Mesenchymal stem cell (in vitro differentiated cells and primary cell): ENCODE measurements at regions not wholly inside any gene's neighbourhood (a gene's known extent, or its start where the extent isn't known, plus 50 kb on each side); places are given as distances from the start of the nearest gene placed in this dataset.

Experiments used
- DNase-seq: peaks from one replicate; pipeline ENCODE4 v3.0.0-alpha.2; 2013
- H2AFZ ChIP-seq: one replicate; pipeline ENCODE4 v1.6.1; 2013; ENCODE audit warnings: low read depth, mild to moderate bottlenecking, control low read depth, inconsistent platforms, low read length, moderate library complexity
- H2AK5ac ChIP-seq: 2 replicates; pipeline ENCODE4 v1.6.1; 2013; ENCODE audit warnings: low read length, moderate library complexity, mild to moderate bottlenecking, inconsistent platforms; ENCODE audit not compliant: severe bottlenecking
- H2BK120ac ChIP-seq: one replicate; pipeline ENCODE4 v1.6.1; 2013; ENCODE audit warnings: low read depth, mild to moderate bottlenecking, inconsistent platforms, low read length, moderate library complexity
- H2BK12ac ChIP-seq, 2 experiments: one replicate each; pipeline ENCODE4 v1.6.1; 2013; ENCODE audit warnings: inconsistent platforms in 2 of 2, low read length in 2 of 2, mild to moderate bottlenecking in 2 of 2, moderate library complexity in 2 of 2, control low read depth in 1 of 2
- H2BK15ac ChIP-seq: one replicate; pipeline ENCODE4 v1.6.1; 2013; ENCODE audit warnings: mild to moderate bottlenecking, low read depth, inconsistent platforms; ENCODE audit not compliant: poor library complexity, severe bottlenecking
- H2BK5ac ChIP-seq: 2 replicates; pipeline ENCODE4 v1.6.1; 2013; ENCODE audit warnings: low read depth, mild to moderate bottlenecking, low read length, control low read depth, inconsistent platforms; ENCODE audit not compliant: poor library complexity, severe bottlenecking
- H3K14ac ChIP-seq, 2 experiments: one replicate each; pipeline ENCODE4 v1.6.1; 2013; ENCODE audit warnings: inconsistent platforms in 2 of 2, low read length in 2 of 2, control low read depth in 1 of 2, mild to moderate bottlenecking in 1 of 2, moderate library complexity in 1 of 2
- H3K18ac ChIP-seq, 2 experiments: one replicate each; pipeline ENCODE4 v1.6.1; 2013; ENCODE audit warnings: inconsistent platforms in 2 of 2, low read length in 2 of 2, control low read depth in 1 of 2, low read depth in 1 of 2, mild to moderate bottlenecking in 1 of 2
- H3K23ac ChIP-seq, 2 experiments: one replicate each; pipeline ENCODE4 v1.6.1; 2013; ENCODE audit warnings: inconsistent platforms in 2 of 2, low read length in 2 of 2, mild to moderate bottlenecking in 2 of 2, moderate library complexity in 2 of 2, control low read depth in 1 of 2
- H3K27ac ChIP-seq: 2 replicates; pipeline ENCODE4 v1.5.1; 2013; ENCODE audit warnings: mild to moderate bottlenecking, moderate library complexity, low read length, control low read depth, inconsistent platforms; ENCODE audit not compliant: poor library complexity, severe bottlenecking
- H3K27me3 ChIP-seq, 2 experiments: 2 replicates each; pipeline versions ENCODE4 v1.6.1 to v1.7.0; 2013; ENCODE audit warnings: low read length in 2 of 2, mild to moderate bottlenecking in 2 of 2, moderate library complexity in 2 of 2, control low read depth in 1 of 2, inconsistent platforms in 1 of 2; ENCODE audit not compliant: control insufficient read depth in 1 of 2, insufficient read depth in 1 of 2
- H3K36me3 ChIP-seq, 2 experiments: 2 replicates each; pipeline versions ENCODE4 v1.6.1 to v1.7.0; 2013; ENCODE audit warnings: low read length in 2 of 2, control low read depth in 1 of 2, inconsistent platforms in 1 of 2, low read depth in 1 of 2, mild to moderate bottlenecking in 1 of 2; ENCODE audit not compliant: insufficient read depth in 2 of 2, control insufficient read depth in 1 of 2
- H3K4ac ChIP-seq, 2 experiments: one replicate each; pipeline ENCODE4 v1.6.1; 2013; ENCODE audit warnings: inconsistent platforms in 2 of 2, low read length in 2 of 2, mild to moderate bottlenecking in 2 of 2, moderate library complexity in 2 of 2, control low read depth in 1 of 2, low read depth in 1 of 2
- H3K4me1 ChIP-seq: 2 replicates; pipeline ENCODE4 v1.6.1; 2013; ENCODE audit warnings: low read depth, low read length, control low read depth; ENCODE audit not compliant: control insufficient read depth, insufficient read depth
- H3K4me2 ChIP-seq: 2 replicates; pipeline ENCODE4 v1.6.1; 2013; ENCODE audit warnings: low read length, mild to moderate bottlenecking, inconsistent platforms; ENCODE audit not compliant: poor library complexity, severe bottlenecking
- H3K4me3 ChIP-seq, 2 experiments: 2 replicates each; pipeline versions ENCODE4 v1.5.1 to v1.7.0; 2013; ENCODE audit warnings: low read length in 2 of 2, mild to moderate bottlenecking in 2 of 2, control low read depth in 1 of 2, low read depth in 1 of 2; ENCODE audit not compliant: insufficient read depth in 1 of 2
- H3K79me1 ChIP-seq: replicated peaks from 2 replicates; pipeline ENCODE4 v1.6.1; 2013; ENCODE audit warnings: mild to moderate bottlenecking, control low read depth, low read length, inconsistent platforms; ENCODE audit not compliant: poor library complexity, severe bottlenecking
- H3K9ac ChIP-seq: 2 replicates; pipeline ENCODE4 v1.7.0; 2013; ENCODE audit warnings: mild to moderate bottlenecking, low read length, moderate library complexity
- H3K9me3 ChIP-seq: 2 replicates; pipeline ENCODE4 v1.7.0; 2013; ENCODE audit warnings: mild to moderate bottlenecking, low read length; ENCODE audit not compliant: control insufficient read depth
- H4K8ac ChIP-seq: one replicate; pipeline ENCODE4 v1.6.1; 2013; ENCODE audit warnings: inconsistent platforms, mild to moderate bottlenecking, low read length, moderate library complexity
- H4K91ac ChIP-seq: one replicate; pipeline ENCODE4 v1.6.1; 2013; ENCODE audit warnings: mild to moderate bottlenecking, low read length, inconsistent platforms
- whole genome bisulfite sequencing: methylation state at CpG from one replicate; pipeline ENCODE4 v1.1.7; 2013; ENCODE audit warnings: mixed read lengths; 5-methylcytosine and 5-hydroxymethylcytosine counted together

GRCh38 chr13:59413126-59413525 lies 750.6 kb downstream of the DIAPH3 start:
- no peak overlapping the region for H2BK5ac ChIP-seq
- H4K91ac ChIP-seq, result no peak overlapping the region
- no peak overlapping the region for H4K8ac ChIP-seq
- H3K14ac ChIP-seq, result no peak overlapping the region
- no peak overlapping the region for H3K18ac ChIP-seq
- H3K4me3 ChIP-seq, result no peak overlapping the region
- no peak overlapping the region for H2BK15ac ChIP-seq
- H3K4me1 ChIP-seq, result no peaks in the 10 kb centered on the region
- no peak overlapping the region for H3K4ac ChIP-seq
- H2BK120ac ChIP-seq, result no peak overlapping the region
- H2AK5ac ChIP-seq, result no peak overlapping the region
- H3K4me2 ChIP-seq, result no peak overlapping the region
- DNase-seq, result no peak
- H3K27me3 ChIP-seq, result peaks cover 0 to 4% of the 10 kb centered on the region in 2 experiments
- H3K9me3 ChIP-seq, result no peaks in the 10 kb centered on the region
- H3K9ac ChIP-seq, result no peak overlapping the region
- H2BK12ac ChIP-seq, result no peak overlapping the region
- no peak overlapping the region for H3K23ac ChIP-seq
- no peak overlapping the region for H2AFZ ChIP-seq
- H3K36me3 ChIP-seq, result no peaks in the 10 kb centered on the region
- no peak overlapping the region for H3K27ac ChIP-seq
- H3K79me1 ChIP-seq, result no peaks in the 10 kb centered on the region

- Histone ChIP-seq H2BK120ac (no peak overlapping the region), H3K4me3 (no peak overlapping the region), H3K79me1 (no peaks in the 10 kb centered on the region), H3K9ac (no peak overlapping the region), H2BK5ac (no peak overlapping the region), H3K27me3 (peaks cover 0 to 4% of the 10 kb centered on the region in 2 experiments), H2BK12ac (no peak overlapping the region), H3K4me1 (no peaks in the 10 kb centered on the region), H2AK5ac (no peak overlapping the region), H3K18ac (no peak overlapping the region), H3K9me3 (no peaks in the 10 kb centered on the region), H3K27ac (no peak overlapping the region), H3K36me3 (no peaks in the 10 kb centered on the region), H3K23ac (no peak overlapping the region), H3K4ac (no peak overlapping the region), H3K14ac (no peak overlapping the region), H4K8ac (no peak overlapping the region), H2BK15ac (no peak overlapping the region), H2AFZ (no peak overlapping the region), H3K4me2 (no peak overlapping the region), H4K91ac (no peak overlapping the region)
- WGBS, result 92% methylated on average over 1 of the region's 1 CpG
- no peak for DNase-seq
Observed at GRCh38 chr13:59414006-59414405, 749.7 kb downstream of the DIAPH3 start.

- no peak overlapping the region for H3K4me2 ChIP-seq
- no peak overlapping the region for H4K8ac ChIP-seq
Observed at GRCh38 chr13:59415498-59415897, 748.2 kb downstream of the DIAPH3 start.

GRCh38 chr13:59416561-59416960 lies 747.2 kb downstream of the DIAPH3 start:
- Histone ChIP-seq H3K23ac (no peak overlapping the region), H2AK5ac (no peak overlapping the region), H2BK120ac (no peak overlapping the region), H4K8ac (no peak overlapping the region), H3K9me3 (no peaks in the 10 kb centered on the region), H3K9ac (no peak overlapping the region), H3K4me3 (no peak overlapping the region), H3K27me3 (no peaks in the 10 kb centered on the region), H2BK15ac (no peak overlapping the region), H3K18ac (no peak overlapping the region), H3K4me1 (no peaks in the 10 kb centered on the region), H2BK5ac (no peak overlapping the region), H3K36me3 (no peaks in the 10 kb centered on the region), H3K79me1 (no peaks in the 10 kb centered on the region), H4K91ac (no peak overlapping the region), H3K27ac (no peak overlapping the region), H3K4me2 (no peak overlapping the region), H3K14ac (no peak overlapping the region), H2AFZ (no peak overlapping the region), H2BK12ac (no peak overlapping the region), H3K4ac (no peak overlapping the region)
- DNase-seq, result no peak
- WGBS, result 90% methylated on average over 2 of the region's 2 CpGs

More at GRCh38 chr13:59415498-59415897, 748.2 kb downstream of the DIAPH3 start:
- Histone ChIP-seq H3K9ac (no peak overlapping the region), H3K4me1 (no peaks in the 10 kb centered on the region), H2AK5ac (no peak overlapping the region), H3K4ac (no peak overlapping the region), H2BK120ac (no peak overlapping the region), H3K27me3 (peaks cover 0 to 4% of the 10 kb centered on the region in 2 experiments), H3K23ac (no peak overlapping the region), H2BK12ac (no peak overlapping the region), H3K27ac (no peak overlapping the region), H4K91ac (no peak overlapping the region), H3K79me1 (no peaks in the 10 kb centered on the region), H3K14ac (no peak overlapping the region), H3K4me3 (no peak overlapping the region), H2BK5ac (no peak overlapping the region), H2BK15ac (no peak overlapping the region), H3K18ac (no peak overlapping the region), H3K9me3 (no peaks in the 10 kb centered on the region), H3K36me3 (no peaks in the 10 kb centered on the region), H2AFZ (no peak overlapping the region)
- WGBS, result 93% methylated on average over 5 of the region's 5 CpGs
- DNase-seq, result no peak
